Panc1 (cell line): ENCODE measurements at regions not wholly inside any gene's neighbourhood (a gene's known extent, or its start where the extent isn't known, plus 50 kb on each side); places are given as distances from the start of the nearest gene placed in this dataset.

Source experiments
- ATAC-seq: fragments of 200-7000 bp; cut with Tn5 transposase; 2 replicates; pipeline ENCODE4 v1.9.1; 2020; ENCODE audit warnings: mild to moderate bottlenecking, moderate library complexity
- BruUV-seq: library from RNA; stranded (reverse); fragments of 400-500 nt; replicated peaks from 2 replicates; lab custom pipeline; 2021; lab: Mats Ljungman, UMichigan
- CTCF ChIA-PET: fragments of 300-600 bp; sonication (Branson Sonifier 250); formaldehyde crosslinking; loops from one replicate; lab custom pipeline; 2022; ENCODE audit warnings: antibody characterized with exemption; lab: Charles Lee
- POLR2A ChIA-PET: fragments of 300-600 bp; sonication (Branson Sonifier 250); formaldehyde crosslinking; loops from one replicate; lab custom pipeline; 2022; ENCODE audit warnings: antibody characterized with exemption; lab: Charles Lee
- DNase-seq: peaks from one replicate; pipeline ENCODE4 v3.0.0-alpha.2; 2010; ENCODE audit warnings: low read depth, low spot score
- H3K27ac ChIP-seq: 2 replicates; pipeline ENCODE4 v1.5.1; 2011; ENCODE audit warnings: mild to moderate bottlenecking, low read length, inconsistent platforms
- H3K27me3 ChIP-seq: fragments of 200-500 bp; sonication (Bioruptor generic); 2 replicates; pipeline ENCODE4 v1.6.0; 2014; ENCODE audit warnings: low read length, inconsistent platforms; ENCODE audit not compliant: control insufficient read depth, insufficient read depth
- H3K36me3 ChIP-seq: fragments of 200-500 bp; sonication (Bioruptor generic); 2 replicates; pipeline ENCODE4 v1.5.1; 2014; ENCODE audit warnings: inconsistent platforms, mild to moderate bottlenecking, low read length, moderate library complexity; ENCODE audit not compliant: control insufficient read depth, insufficient read depth
- H3K4me1 ChIP-seq: 2 replicates; pipeline ENCODE4 v1.5.1; 2011; ENCODE audit warnings: inconsistent platforms, mild to moderate bottlenecking, low read length, moderate library complexity; ENCODE audit not compliant: control insufficient read depth, insufficient read depth
- H3K4me3 ChIP-seq, 2 experiments: 2 replicates each; pipeline ENCODE4 v1.5.1; 2011 to 2012; ENCODE audit warnings: low read depth in 2 of 2, low read length in 2 of 2, mild to moderate bottlenecking in 2 of 2, inconsistent platforms in 1 of 2, moderate library complexity in 1 of 2
- H3K9me3 ChIP-seq: fragments of 200-500 bp; sonication (Bioruptor generic); 2 replicates; pipeline ENCODE4 v1.5.1; 2014; ENCODE audit warnings: low read depth, mild to moderate bottlenecking, inconsistent platforms, low read length, moderate library complexity; ENCODE audit not compliant: control insufficient read depth, insufficient read depth
- POLR2AphosphoS5 ChIP-seq: IDR thresholded peaks from 2 replicates; pipeline ENCODE4 v1.6.1; 2012; ENCODE audit warnings: mild to moderate bottlenecking, low read depth, low read length, moderate library complexity
- SIN3A ChIP-seq: IDR thresholded peaks from 2 replicates; pipeline ENCODE4 v1.6.1; 2012; ENCODE audit warnings: low read depth, mild to moderate bottlenecking, low read length, moderate library complexity, borderline replicate concordance; ENCODE audit not compliant: insufficient read depth
- TCF7L2 ChIP-seq: IDR thresholded peaks from 2 replicates; pipeline ENCODE4 v1.6.1; 2011; ENCODE audit warnings: mild to moderate bottlenecking, low read depth, low read length, inconsistent platforms
- in situ Hi-C: cut with HindIII; loops from 2 replicates; pipeline ENCODE4 v1.10.0; 2016; ENCODE audit warnings: low sequenced_read_pairs, low pct_unique_long_range_greater_than_20kb
- intact Hi-C: fragments of 100-400 bp; cut with micrococcal nuclease; formaldehyde crosslinking; loops from one replicate; pipeline ENCODE4 v1.10.0; 2022; ENCODE audit not compliant: unreplicated experiment
- TF ChIP-seq, protein P1 (sequence below): fragments of 450-650 bp; IDR thresholded peaks from 2 replicates; pipeline ENCODE4 v1.5.1; 2017; ENCODE audit warnings: mild to moderate bottlenecking
- TF ChIP-seq, protein P2 (sequence below), 2 experiments: IDR thresholded peaks; 2 replicates each; pipeline ENCODE4 v1.6.1; 2011 to 2012; ENCODE audit warnings: low read depth in 2 of 2, control low read depth in 1 of 2, low read length in 1 of 2, mild to moderate bottlenecking in 1 of 2, moderate library complexity in 1 of 2; ENCODE audit not compliant: insufficient read depth in 1 of 2

DNA sequence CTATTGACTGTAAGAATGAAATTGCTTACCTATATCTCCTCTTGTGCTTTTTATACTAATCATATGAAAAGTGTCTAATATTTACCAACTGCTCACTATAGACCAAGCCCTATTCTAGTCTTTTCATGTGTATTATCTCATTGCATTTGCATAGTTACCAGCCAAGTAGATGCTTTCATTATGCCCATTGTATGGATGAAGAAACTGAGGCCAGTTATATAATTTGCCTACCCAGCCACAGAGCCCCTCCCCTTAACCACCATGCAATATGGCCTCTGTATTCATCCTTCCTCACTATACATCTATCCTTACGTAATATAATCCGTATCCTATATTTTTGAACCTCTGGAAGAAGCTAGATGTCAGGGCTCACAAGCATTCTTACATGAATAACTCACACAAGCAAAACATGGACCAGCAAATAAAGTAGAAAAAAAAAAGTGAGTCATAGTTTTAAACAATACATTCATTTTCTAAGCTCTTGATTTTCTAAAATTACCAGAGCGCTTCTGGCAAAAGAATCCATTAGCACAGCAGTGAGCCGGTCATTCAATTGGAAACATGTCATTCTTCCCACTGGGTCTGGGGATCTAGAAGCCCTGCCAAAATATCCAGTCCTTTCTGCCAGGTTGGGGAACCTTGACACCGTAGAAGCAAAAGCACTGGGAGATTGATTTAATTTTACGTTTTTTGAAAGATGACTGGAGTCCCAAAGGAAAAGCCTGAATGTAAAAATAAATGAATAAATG is 80.0 kb downstream of the C11orf91 start:
- ChIA-PET POLR2A (no interaction called here), CTCF (no interaction called here)
- Histone ChIP-seq H3K4me3 (no peak overlapping the region), H3K36me3 (no peaks in the 10 kb centered on the region), H3K9me3 (no peaks in the 10 kb centered on the region), H3K27ac (no peak overlapping the region), H3K4me1 (peaks cover 2% of the 10 kb centered on the region; the same call in 1 of the 2 replicates), H3K27me3 (no peaks in the 10 kb centered on the region)
- TF ChIP-seq, protein P1, sequence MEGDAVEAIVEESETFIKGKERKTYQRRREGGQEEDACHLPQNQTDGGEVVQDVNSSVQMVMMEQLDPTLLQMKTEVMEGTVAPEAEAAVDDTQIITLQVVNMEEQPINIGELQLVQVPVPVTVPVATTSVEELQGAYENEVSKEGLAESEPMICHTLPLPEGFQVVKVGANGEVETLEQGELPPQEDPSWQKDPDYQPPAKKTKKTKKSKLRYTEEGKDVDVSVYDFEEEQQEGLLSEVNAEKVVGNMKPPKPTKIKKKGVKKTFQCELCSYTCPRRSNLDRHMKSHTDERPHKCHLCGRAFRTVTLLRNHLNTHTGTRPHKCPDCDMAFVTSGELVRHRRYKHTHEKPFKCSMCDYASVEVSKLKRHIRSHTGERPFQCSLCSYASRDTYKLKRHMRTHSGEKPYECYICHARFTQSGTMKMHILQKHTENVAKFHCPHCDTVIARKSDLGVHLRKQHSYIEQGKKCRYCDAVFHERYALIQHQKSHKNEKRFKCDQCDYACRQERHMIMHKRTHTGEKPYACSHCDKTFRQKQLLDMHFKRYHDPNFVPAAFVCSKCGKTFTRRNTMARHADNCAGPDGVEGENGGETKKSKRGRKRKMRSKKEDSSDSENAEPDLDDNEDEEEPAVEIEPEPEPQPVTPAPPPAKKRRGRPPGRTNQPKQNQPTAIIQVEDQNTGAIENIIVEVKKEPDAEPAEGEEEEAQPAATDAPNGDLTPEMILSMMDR = no peak
- TF ChIP-seq, protein P2, sequence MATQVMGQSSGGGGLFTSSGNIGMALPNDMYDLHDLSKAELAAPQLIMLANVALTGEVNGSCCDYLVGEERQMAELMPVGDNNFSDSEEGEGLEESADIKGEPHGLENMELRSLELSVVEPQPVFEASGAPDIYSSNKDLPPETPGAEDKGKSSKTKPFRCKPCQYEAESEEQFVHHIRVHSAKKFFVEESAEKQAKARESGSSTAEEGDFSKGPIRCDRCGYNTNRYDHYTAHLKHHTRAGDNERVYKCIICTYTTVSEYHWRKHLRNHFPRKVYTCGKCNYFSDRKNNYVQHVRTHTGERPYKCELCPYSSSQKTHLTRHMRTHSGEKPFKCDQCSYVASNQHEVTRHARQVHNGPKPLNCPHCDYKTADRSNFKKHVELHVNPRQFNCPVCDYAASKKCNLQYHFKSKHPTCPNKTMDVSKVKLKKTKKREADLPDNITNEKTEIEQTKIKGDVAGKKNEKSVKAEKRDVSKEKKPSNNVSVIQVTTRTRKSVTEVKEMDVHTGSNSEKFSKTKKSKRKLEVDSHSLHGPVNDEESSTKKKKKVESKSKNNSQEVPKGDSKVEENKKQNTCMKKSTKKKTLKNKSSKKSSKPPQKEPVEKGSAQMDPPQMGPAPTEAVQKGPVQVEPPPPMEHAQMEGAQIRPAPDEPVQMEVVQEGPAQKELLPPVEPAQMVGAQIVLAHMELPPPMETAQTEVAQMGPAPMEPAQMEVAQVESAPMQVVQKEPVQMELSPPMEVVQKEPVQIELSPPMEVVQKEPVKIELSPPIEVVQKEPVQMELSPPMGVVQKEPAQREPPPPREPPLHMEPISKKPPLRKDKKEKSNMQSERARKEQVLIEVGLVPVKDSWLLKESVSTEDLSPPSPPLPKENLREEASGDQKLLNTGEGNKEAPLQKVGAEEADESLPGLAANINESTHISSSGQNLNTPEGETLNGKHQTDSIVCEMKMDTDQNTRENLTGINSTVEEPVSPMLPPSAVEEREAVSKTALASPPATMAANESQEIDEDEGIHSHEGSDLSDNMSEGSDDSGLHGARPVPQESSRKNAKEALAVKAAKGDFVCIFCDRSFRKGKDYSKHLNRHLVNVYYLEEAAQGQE (IDR thresholded peaks at IDR 0.05; ENCODE audit: insufficient read depth in 1 of 2, low read depth in 2 of 2, low read length in 1 of 2) = no peak
- TF ChIP-seq SIN3A = no peak
- no peak for TF ChIP-seq POLR2AphosphoS5
- no peak for TF ChIP-seq TCF7L2
- intact Hi-C loops = no loop called here
- BruUV-seq = no TSS peak
- ATAC-seq (no peak), DNase-seq (no peak)
- in situ Hi-C loops = no loop called here

DNA sequence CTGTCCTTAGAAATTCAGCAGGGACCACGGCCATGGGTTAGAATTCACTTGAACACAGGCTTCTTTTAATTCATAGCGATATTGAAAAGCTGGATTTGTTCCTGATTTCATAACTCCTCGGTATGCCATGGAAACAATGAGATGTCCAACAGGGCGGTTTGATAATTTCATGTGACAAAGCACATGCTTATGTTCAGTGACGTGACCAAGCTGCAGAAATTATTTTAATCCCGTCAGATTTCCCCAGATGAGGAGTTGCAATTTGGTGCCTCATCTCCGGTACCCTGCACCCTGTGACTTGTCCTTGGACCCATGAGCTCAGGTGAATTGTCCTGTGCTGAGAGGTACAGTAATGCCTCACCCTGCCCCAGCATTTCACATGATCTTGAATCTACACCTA is 81.7 kb downstream of the C11orf91 start:
- H3K27ac ChIP-seq = no peak overlapping the region
- CTCF ChIA-PET = no interaction called here
- no TSS peak for BruUV-seq
- no peak for ATAC-seq
- H3K4me3 ChIP-seq = no peak overlapping the region
- H3K9me3 ChIP-seq = no peaks in the 10 kb centered on the region
- TF ChIP-seq POLR2AphosphoS5 = no peak
- TF ChIP-seq, protein P2 (IDR thresholded peaks at IDR 0.05; ENCODE audit: insufficient read depth in 1 of 2, low read depth in 2 of 2, low read length in 1 of 2) = no peak
- no peaks in the 10 kb centered on the region for H3K27me3 ChIP-seq
- intact Hi-C loops = no loop called here
- no peaks in the 10 kb centered on the region for H3K36me3 ChIP-seq
- H3K4me1 ChIP-seq = peaks cover 2% of the 10 kb centered on the region; the same call in 1 of the 2 replicates
- POLR2A ChIA-PET = no interaction called here
- no peak for DNase-seq
- in situ Hi-C loops = no loop called here
